AG09319 (cell line): ENCODE measurements at regions not wholly inside any gene's neighbourhood (a gene's known extent, or its start where the extent isn't known, plus 50 kb on each side); places are given as distances from the start of the nearest gene placed in this dataset.

Experiments
- DNase-seq: peaks from one replicate; pipeline ENCODE4 v3.0.0-alpha.2; 2010; ENCODE audit warnings: low read depth; ENCODE audit errors: extremely low read depth
- TF ChIP-seq, protein P1 (sequence below): IDR thresholded peaks from 2 replicates; pipeline ENCODE4 v1.5.1; 2011; ENCODE audit warnings: low read depth, mild to moderate bottlenecking, inconsistent platforms, low read length, moderate library complexity

DNA sequence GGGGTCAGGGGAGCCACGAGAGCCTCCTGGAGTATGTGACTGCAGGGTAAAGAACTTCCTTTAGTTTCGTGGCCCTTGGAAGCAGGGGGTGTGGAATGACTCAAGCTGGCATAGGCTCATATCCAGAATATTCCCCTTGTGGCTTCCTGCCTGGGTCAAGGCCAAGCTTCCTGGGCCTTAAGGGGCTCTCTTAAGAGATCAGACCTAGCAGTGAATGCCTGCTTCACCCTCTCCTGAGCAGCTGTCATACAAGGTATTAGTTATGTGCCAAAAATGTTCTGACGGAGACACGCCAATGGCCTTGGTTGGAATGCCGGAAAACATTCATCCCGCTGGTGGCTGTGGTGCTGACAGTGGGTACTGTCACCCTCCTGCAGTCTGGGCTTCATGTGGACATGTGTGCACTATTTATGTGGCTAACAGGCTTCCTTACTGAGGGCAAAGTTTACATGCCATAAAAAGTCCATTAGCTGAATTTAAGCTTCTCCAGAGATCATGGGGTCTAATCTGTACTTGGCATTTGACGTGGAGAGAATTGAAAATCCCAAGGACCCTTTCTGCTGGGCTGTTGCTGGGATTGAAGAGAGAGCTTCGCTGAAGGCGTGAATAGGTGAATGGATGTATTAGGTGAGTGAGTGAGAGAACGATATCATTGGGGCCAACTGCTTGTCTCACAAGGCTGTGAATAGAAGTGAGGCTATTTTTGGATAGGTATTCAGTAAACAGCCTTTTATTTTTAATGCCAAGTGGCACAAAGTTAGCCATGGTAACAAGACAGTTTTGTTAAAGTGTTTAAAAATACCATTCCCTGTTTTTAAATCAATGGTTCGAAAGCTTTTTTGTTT, 156.8 kb downstream of the MACROH2A1 start:
- no peak for DNase-seq

GRCh38 chr5:135241536-135241935, 157.5 kb downstream of the MACROH2A1 start:
- no peak for DNase-seq
- TF ChIP-seq, protein P1, sequence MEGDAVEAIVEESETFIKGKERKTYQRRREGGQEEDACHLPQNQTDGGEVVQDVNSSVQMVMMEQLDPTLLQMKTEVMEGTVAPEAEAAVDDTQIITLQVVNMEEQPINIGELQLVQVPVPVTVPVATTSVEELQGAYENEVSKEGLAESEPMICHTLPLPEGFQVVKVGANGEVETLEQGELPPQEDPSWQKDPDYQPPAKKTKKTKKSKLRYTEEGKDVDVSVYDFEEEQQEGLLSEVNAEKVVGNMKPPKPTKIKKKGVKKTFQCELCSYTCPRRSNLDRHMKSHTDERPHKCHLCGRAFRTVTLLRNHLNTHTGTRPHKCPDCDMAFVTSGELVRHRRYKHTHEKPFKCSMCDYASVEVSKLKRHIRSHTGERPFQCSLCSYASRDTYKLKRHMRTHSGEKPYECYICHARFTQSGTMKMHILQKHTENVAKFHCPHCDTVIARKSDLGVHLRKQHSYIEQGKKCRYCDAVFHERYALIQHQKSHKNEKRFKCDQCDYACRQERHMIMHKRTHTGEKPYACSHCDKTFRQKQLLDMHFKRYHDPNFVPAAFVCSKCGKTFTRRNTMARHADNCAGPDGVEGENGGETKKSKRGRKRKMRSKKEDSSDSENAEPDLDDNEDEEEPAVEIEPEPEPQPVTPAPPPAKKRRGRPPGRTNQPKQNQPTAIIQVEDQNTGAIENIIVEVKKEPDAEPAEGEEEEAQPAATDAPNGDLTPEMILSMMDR = no peak

More for the DNA sequence above, 156.8 kb downstream of the MACROH2A1 start:
- TF ChIP-seq, protein P1 = no peak

- TF ChIP-seq, protein P1 = no peak
- no peak for DNase-seq
Observed at GRCh38 chr5:135240781-135241360, 158.2 kb downstream of the MACROH2A1 start.

- TF ChIP-seq, protein P1 = no peak
- no peak for DNase-seq
Observed at GRCh38 chr5:135240283-135240633, 158.8 kb downstream of the MACROH2A1 start.

- TF ChIP-seq, protein P1 = no peak
- DNase-seq = peak; percentile 47
Observed at GRCh38 chr5:135239453-135240282, 159.4 kb downstream of the MACROH2A1 start.

DNA sequence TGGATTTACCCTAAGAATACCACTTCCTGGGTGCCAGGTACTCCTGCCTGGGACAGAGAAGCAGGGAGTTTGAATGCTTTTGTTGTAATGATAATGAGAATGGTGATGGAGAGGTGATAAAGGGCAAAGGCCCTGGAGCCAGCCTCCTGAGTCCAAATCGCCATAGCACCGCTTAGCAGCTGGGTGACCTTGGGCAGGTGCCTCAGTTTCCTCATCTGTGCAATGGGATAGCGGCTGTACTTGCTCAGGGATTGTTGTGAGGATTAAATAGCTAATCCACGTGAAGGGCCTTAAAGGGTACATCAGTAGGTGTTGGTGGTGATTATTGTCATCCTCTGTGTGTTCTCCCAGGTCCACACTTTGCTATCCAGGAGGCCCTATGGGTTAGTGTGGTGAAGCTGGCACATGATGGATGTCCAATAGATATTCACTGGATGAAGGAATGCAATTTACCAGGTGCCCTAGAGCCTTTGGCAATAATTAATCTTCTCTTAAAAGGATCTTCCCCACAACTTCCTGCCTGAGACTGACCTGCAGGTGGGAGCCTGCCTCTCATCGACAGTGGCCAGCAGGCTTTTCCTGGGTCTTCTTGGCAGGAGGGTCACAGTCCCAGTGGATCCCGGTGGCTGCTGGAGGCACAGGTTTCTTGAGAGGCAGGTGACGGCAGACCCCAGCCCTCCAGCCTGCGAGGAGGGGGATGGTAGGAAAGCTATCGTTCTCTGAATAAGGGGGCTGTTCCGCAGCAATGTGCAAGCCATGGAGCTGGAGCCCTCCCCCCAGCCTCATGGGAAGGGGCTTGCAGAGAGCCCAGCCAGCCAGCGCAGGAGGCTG, 160.2 kb downstream of the MACROH2A1 start:
- TF ChIP-seq, protein P1 = no peak
- no peak for DNase-seq
